ENCODE measurements at regions not wholly inside any gene's neighbourhood (a gene's known extent, or its start where the extent isn't known, plus 50 kb on each side); places are given as distances from the start of the nearest gene placed in this dataset.

- 38 to 63% methylated on average over 4 of the region's 4 CpGs for WGBS, 2 donors
- Histone ChIP-seq H3K4me3 (no peak overlapping the region), H3K27ac (no peak overlapping the region), H3K27me3 (no peaks in the 10 kb centered on the region), H3K4me1 (peaks cover 0 to 6% (median 0%) of the 10 kb centered on the region in 4 donors), H3K9me3 (no peaks in the 10 kb centered on the region), H3K36me3 (no peaks in the 10 kb centered on the region)
- no peak for DNase-seq
- no peak for TF ChIP-seq EP300 (IDR thresholded peaks at IDR 0.05)
- peak in 1 of 4 donors; percentile 9 for TF ChIP-seq POLR2AphosphoS5 (IDR thresholded peaks at IDR 0.05)
- intact Hi-C loops (cut with DNase I) = no loop called here
These were observed 427.9 kb upstream of the CELF2 start for GRCh38 chr10:10589540-10590303.

GRCh38 chr10:10591715-10592341 is 425.8 kb upstream of the CELF2 start:
- H3K27ac ChIP-seq = no peak overlapping the region
- WGBS, 2 donors = 82 to 83% methylated on average over 8 of the region's 8 CpGs
- no peak for DNase-seq
- H3K36me3 ChIP-seq = no peaks in the 10 kb centered on the region
- no peaks in the 10 kb centered on the region for H3K27me3 ChIP-seq
- no peak for TF ChIP-seq CTCF (IDR thresholded peaks at IDR 0.05)
- no peak for TF ChIP-seq POLR2A (IDR thresholded peaks at IDR 0.05)
- intact Hi-C loops (cut with DNase I) = no loop called here
- H3K4me3 ChIP-seq = no peak overlapping the region
- H3K9me3 ChIP-seq = no peaks in the 10 kb centered on the region
- peaks cover 0 to 6% (median 0%) of the 10 kb centered on the region in 4 donors for H3K4me1 ChIP-seq

GRCh38 chr10:10596256-10596655 is 421.4 kb upstream of the CELF2 start:
- DNase-seq = no peak
- Histone ChIP-seq H3K4me3 (no peak overlapping the region), H3K36me3 (no peaks in the 10 kb centered on the region), H3K4me1 (no peaks in the 10 kb centered on the region), H3K9me3 (no peaks in the 10 kb centered on the region), H3K27ac (no peak overlapping the region), H3K27me3 (no peaks in the 10 kb centered on the region)
- no peak for TF ChIP-seq EP300 (IDR thresholded peaks at IDR 0.05)
- intact Hi-C loops (cut with DNase I) = no loop called here
- 71 to 94% methylated on average over 2 of the region's 2 CpGs for WGBS, 2 donors

GRCh38 chr10:10598297-10598696 is 419.4 kb upstream of the CELF2 start:
- no peaks in the 10 kb centered on the region for H3K9me3 ChIP-seq
- H3K36me3 ChIP-seq = no peaks in the 10 kb centered on the region
- H3K4me1 ChIP-seq = no peaks in the 10 kb centered on the region
- WGBS, 2 donors = 86 to 90% methylated on average over 5 of the region's 5 CpGs
- intact Hi-C loops (cut with DNase I) = no loop called here
- DNase-seq = no peak
- no peak overlapping the region for H3K27ac ChIP-seq
- H3K27me3 ChIP-seq = no peaks in the 10 kb centered on the region
- TF ChIP-seq POLR2A (IDR thresholded peaks at IDR 0.05) (no peak), EP300 (IDR thresholded peaks at IDR 0.05) (no peak), POLR2AphosphoS5 (IDR thresholded peaks at IDR 0.05) (no peak), CTCF (IDR thresholded peaks at IDR 0.05) (no peak)
- no peak overlapping the region for H3K4me3 ChIP-seq

GRCh38 chr10:10600004-10600403 is 417.7 kb upstream of the CELF2 start:
- no peak for DNase-seq
- no peak overlapping the region for H3K4me3 ChIP-seq
- intact Hi-C loops (cut with DNase I) = no loop called here
- whole genome bisulfite sequencing, 2 donors = 81 to 85% methylated on average over 5 of the region's 5 CpGs
- TF ChIP-seq CTCF (IDR thresholded peaks at IDR 0.05) = no peak
- no peak for TF ChIP-seq POLR2A (IDR thresholded peaks at IDR 0.05)
- no peak for TF ChIP-seq POLR2AphosphoS5 (IDR thresholded peaks at IDR 0.05)
- TF ChIP-seq EP300 (IDR thresholded peaks at IDR 0.05) = no peak
- no peaks in the 10 kb centered on the region for H3K9me3 ChIP-seq
- H3K4me1 ChIP-seq = no peaks in the 10 kb centered on the region
- H3K36me3 ChIP-seq = no peaks in the 10 kb centered on the region
- no peaks in the 10 kb centered on the region for H3K27me3 ChIP-seq
- no peak overlapping the region for H3K27ac ChIP-seq
